ENCODE measurements at regions not wholly inside any gene's neighbourhood (a gene's known extent, or its start where the extent isn't known, plus 50 kb on each side); places are given as distances from the start of the nearest gene placed in this dataset.

DNA sequence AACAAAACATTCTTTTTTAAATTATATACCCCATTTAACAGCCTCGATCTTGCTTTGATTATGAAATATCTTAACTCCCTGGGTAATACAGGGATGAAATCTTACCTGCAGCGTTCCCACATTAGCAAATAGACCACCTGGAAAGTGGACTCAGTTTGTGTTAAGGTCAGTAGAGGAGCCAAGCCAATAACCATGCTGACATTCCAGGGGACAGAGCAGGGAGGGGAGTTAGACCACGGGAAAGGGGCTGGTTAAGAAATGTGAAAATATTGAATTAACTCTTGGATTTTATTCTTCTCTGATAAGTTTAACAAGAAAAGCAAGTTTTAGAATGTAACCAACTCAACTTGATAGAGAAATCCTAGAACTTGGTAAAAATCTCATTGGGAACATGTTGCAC is 144.9 kb upstream of the CLEC14A start:
- TF ChIP-seq, protein P1, sequence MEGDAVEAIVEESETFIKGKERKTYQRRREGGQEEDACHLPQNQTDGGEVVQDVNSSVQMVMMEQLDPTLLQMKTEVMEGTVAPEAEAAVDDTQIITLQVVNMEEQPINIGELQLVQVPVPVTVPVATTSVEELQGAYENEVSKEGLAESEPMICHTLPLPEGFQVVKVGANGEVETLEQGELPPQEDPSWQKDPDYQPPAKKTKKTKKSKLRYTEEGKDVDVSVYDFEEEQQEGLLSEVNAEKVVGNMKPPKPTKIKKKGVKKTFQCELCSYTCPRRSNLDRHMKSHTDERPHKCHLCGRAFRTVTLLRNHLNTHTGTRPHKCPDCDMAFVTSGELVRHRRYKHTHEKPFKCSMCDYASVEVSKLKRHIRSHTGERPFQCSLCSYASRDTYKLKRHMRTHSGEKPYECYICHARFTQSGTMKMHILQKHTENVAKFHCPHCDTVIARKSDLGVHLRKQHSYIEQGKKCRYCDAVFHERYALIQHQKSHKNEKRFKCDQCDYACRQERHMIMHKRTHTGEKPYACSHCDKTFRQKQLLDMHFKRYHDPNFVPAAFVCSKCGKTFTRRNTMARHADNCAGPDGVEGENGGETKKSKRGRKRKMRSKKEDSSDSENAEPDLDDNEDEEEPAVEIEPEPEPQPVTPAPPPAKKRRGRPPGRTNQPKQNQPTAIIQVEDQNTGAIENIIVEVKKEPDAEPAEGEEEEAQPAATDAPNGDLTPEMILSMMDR (conservative IDR thresholded peaks at IDR 0.05; ENCODE audit: low read depth, low read length) = no peak
- no peak for TF ChIP-seq POLR2A (IDR thresholded peaks at IDR 0.05; ENCODE audit: low read depth, low read length)
- no peak for TF ChIP-seq BHLHE40 (IDR thresholded peaks at IDR 0.05; ENCODE audit: low read depth, low read length)
- TF ChIP-seq, protein P2, sequence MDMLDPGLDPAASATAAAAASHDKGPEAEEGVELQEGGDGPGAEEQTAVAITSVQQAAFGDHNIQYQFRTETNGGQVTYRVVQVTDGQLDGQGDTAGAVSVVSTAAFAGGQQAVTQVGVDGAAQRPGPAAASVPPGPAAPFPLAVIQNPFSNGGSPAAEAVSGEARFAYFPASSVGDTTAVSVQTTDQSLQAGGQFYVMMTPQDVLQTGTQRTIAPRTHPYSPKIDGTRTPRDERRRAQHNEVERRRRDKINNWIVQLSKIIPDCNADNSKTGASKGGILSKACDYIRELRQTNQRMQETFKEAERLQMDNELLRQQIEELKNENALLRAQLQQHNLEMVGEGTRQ (IDR thresholded peaks at IDR 0.05; ENCODE audit: low read depth, low read length) = no peak
- no peak for TF ChIP-seq RFX5 (IDR thresholded peaks at IDR 0.05; ENCODE audit: low read depth, low read length)
- TF ChIP-seq MXI1 (IDR thresholded peaks at IDR 0.05; ENCODE audit: borderline replicate concordance, low read depth, low read length) = no peak
- no peak for TF ChIP-seq RAD21 (IDR thresholded peaks at IDR 0.05; ENCODE audit: low read length)
- no peak for TF ChIP-seq RCOR1 (IDR thresholded peaks at IDR 0.05; ENCODE audit: insufficient replicate concordance, low read length)
- no peak for TF ChIP-seq CEBPB (IDR thresholded peaks at IDR 0.05; ENCODE audit: low read depth, low read length)
- TF ChIP-seq SMC3 (IDR thresholded peaks at IDR 0.05; ENCODE audit: low read depth, low read length) = no peak
- TF ChIP-seq, protein P3, sequence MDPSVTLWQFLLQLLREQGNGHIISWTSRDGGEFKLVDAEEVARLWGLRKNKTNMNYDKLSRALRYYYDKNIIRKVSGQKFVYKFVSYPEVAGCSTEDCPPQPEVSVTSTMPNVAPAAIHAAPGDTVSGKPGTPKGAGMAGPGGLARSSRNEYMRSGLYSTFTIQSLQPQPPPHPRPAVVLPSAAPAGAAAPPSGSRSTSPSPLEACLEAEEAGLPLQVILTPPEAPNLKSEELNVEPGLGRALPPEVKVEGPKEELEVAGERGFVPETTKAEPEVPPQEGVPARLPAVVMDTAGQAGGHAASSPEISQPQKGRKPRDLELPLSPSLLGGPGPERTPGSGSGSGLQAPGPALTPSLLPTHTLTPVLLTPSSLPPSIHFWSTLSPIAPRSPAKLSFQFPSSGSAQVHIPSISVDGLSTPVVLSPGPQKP (IDR thresholded peaks at IDR 0.05; ENCODE audit: borderline replicate concordance, low read depth, low read length) = no peak
- TF ChIP-seq MAZ (IDR thresholded peaks at IDR 0.05; ENCODE audit: borderline replicate concordance, low read depth, low read length) = no peak
- no peak for TF ChIP-seq NFE2L2 (IDR thresholded peaks at IDR 0.05; ENCODE audit: low read depth, low read length)
